Rectal smooth muscle tissue (tissue), 1 donor: ENCODE measurements at regions not wholly inside any gene's neighbourhood (a gene's known extent, or its start where the extent isn't known, plus 50 kb on each side); places are given as distances from the start of the nearest gene placed in this dataset.

ENCODE experiments used
- H3K27ac ChIP-seq: one replicate; pipeline ENCODE4 v1.7.0; 2013; ENCODE audit warnings: low read depth, low read length, inconsistent platforms
- H3K27me3 ChIP-seq: one replicate; pipeline ENCODE4 v1.7.0; 2013; ENCODE audit warnings: low read length; ENCODE audit not compliant: control insufficient read depth, insufficient read depth
- H3K36me3 ChIP-seq: one replicate; pipeline ENCODE4 v1.7.0; 2013; ENCODE audit warnings: low read length; ENCODE audit not compliant: control insufficient read depth, insufficient read depth
- H3K4me1 ChIP-seq: one replicate; pipeline ENCODE4 v1.7.0; 2013; ENCODE audit warnings: low read length; ENCODE audit not compliant: control insufficient read depth, insufficient read depth
- H3K4me3 ChIP-seq: one replicate; pipeline ENCODE4 v1.7.0; 2013; ENCODE audit warnings: low read length
- H3K9ac ChIP-seq: one replicate; pipeline ENCODE4 v1.7.0; 2013; ENCODE audit warnings: low read length

GRCh38 chr2:161046876-161047275, 113.4 kb upstream of the TANK start:
- Histone ChIP-seq H3K36me3 (no peaks in the 10 kb centered on the region), H3K27me3 (no peaks in the 10 kb centered on the region), H3K4me1 (no peaks in the 10 kb centered on the region), H3K27ac (no peak overlapping the region), H3K4me3 (no peak overlapping the region), H3K9ac (no peak overlapping the region)

GRCh38 chr2:161048317-161048716, 111.9 kb upstream of the TANK start:
- Histone ChIP-seq H3K9ac (no peak overlapping the region), H3K4me3 (no peak overlapping the region), H3K27me3 (no peaks in the 10 kb centered on the region), H3K27ac (no peak overlapping the region), H3K4me1 (no peaks in the 10 kb centered on the region), H3K36me3 (no peaks in the 10 kb centered on the region)

- Histone ChIP-seq H3K4me3 (no peak overlapping the region), H3K27ac (no peak overlapping the region), H3K36me3 (no peaks in the 10 kb centered on the region), H3K9ac (no peak overlapping the region), H3K4me1 (no peaks in the 10 kb centered on the region), H3K27me3 (no peaks in the 10 kb centered on the region)
Measured at GRCh38 chr2:161049559-161049958, 110.7 kb upstream of the TANK start.

- Histone ChIP-seq H3K9ac (no peak overlapping the region), H3K36me3 (no peaks in the 10 kb centered on the region), H3K4me3 (no peak overlapping the region), H3K4me1 (no peaks in the 10 kb centered on the region), H3K27ac (no peak overlapping the region), H3K27me3 (no peaks in the 10 kb centered on the region)
Measured at GRCh38 chr2:161052214-161052613, 108.0 kb upstream of the TANK start.

GRCh38 chr2:161055289-161055688, 104.9 kb upstream of the TANK start:
- Histone ChIP-seq H3K4me3 (no peak overlapping the region), H3K27ac (no peak overlapping the region), H3K9ac (no peak overlapping the region), H3K4me1 (no peaks in the 10 kb centered on the region), H3K27me3 (no peaks in the 10 kb centered on the region), H3K36me3 (no peaks in the 10 kb centered on the region)

GRCh38 chr2:161059388-161059787, 100.8 kb upstream of the TANK start:
- H3K27ac ChIP-seq, result no peak overlapping the region
- H3K27me3 ChIP-seq, result no peaks in the 10 kb centered on the region
- no peak overlapping the region for H3K9ac ChIP-seq
- H3K4me1 ChIP-seq, result no peaks in the 10 kb centered on the region
- no peaks in the 10 kb centered on the region for H3K36me3 ChIP-seq
- no peak overlapping the region for H3K4me3 ChIP-seq

- Histone ChIP-seq H3K27me3 (no peaks in the 10 kb centered on the region), H3K36me3 (no peaks in the 10 kb centered on the region), H3K4me3 (no peak overlapping the region), H3K9ac (no peak overlapping the region), H3K27ac (no peak overlapping the region), H3K4me1 (no peaks in the 10 kb centered on the region)
Measured at GRCh38 chr2:161061786-161062185, 98.4 kb upstream of the TANK start.

GRCh38 chr2:161063157-161063945, 96.9 kb upstream of the TANK start:
- H3K27me3 ChIP-seq, result no peaks in the 10 kb centered on the region
- H3K9ac ChIP-seq, result no peak overlapping the region
- no peaks in the 10 kb centered on the region for H3K36me3 ChIP-seq
- no peak overlapping the region for H3K4me3 ChIP-seq
- no peak overlapping the region for H3K27ac ChIP-seq
- no peaks in the 10 kb centered on the region for H3K4me1 ChIP-seq

- H3K4me3 ChIP-seq, result no peak overlapping the region
- no peaks in the 10 kb centered on the region for H3K27me3 ChIP-seq
- H3K36me3 ChIP-seq, result no peaks in the 10 kb centered on the region
- H3K4me1 ChIP-seq, result no peaks in the 10 kb centered on the region
- H3K9ac ChIP-seq, result no peak overlapping the region
- no peak overlapping the region for H3K27ac ChIP-seq
Measured at GRCh38 chr2:161063946-161064306, 96.3 kb upstream of the TANK start.

GRCh38 chr2:161067846-161068350, 92.3 kb upstream of the TANK start:
- Histone ChIP-seq H3K36me3 (no peaks in the 10 kb centered on the region), H3K27ac (no peak overlapping the region), H3K27me3 (no peaks in the 10 kb centered on the region)

GRCh38 chr2:161068670-161069069, 91.6 kb upstream of the TANK start:
- Histone ChIP-seq H3K4me1 (no peaks in the 10 kb centered on the region), H3K27me3 (no peaks in the 10 kb centered on the region), H3K27ac (no peak overlapping the region), H3K9ac (no peak overlapping the region), H3K4me3 (no peak overlapping the region), H3K36me3 (no peaks in the 10 kb centered on the region)

More at GRCh38 chr2:161067846-161068350, 92.3 kb upstream of the TANK start:
- H3K4me3 ChIP-seq, result no peak overlapping the region
- H3K9ac ChIP-seq, result no peak overlapping the region
- no peaks in the 10 kb centered on the region for H3K4me1 ChIP-seq

- H3K27ac ChIP-seq, result no peak overlapping the region
- no peak overlapping the region for H3K4me3 ChIP-seq
- H3K36me3 ChIP-seq, result no peaks in the 10 kb centered on the region
- H3K27me3 ChIP-seq, result no peaks in the 10 kb centered on the region
- no peaks in the 10 kb centered on the region for H3K4me1 ChIP-seq
- H3K9ac ChIP-seq, result no peak overlapping the region
Measured at GRCh38 chr2:161070693-161071479, 89.3 kb upstream of the TANK start.
